CD14-positive monocyte (primary cell): ENCODE measurements at regions not wholly inside any gene's neighbourhood (a gene's known extent, or its start where the extent isn't known, plus 50 kb on each side); places are given as distances from the start of the nearest gene placed in this dataset.

Experiments used
- DNase-seq, 3 donors: peaks; one replicate each; pipeline ENCODE4 v3.0.0-alpha.2; 2011 to 2022
- H2AFZ ChIP-seq: 2 replicates; pipeline ENCODE4 v1.6.0; 2012; ENCODE audit warnings: mild to moderate bottlenecking, low read depth, low read length, inconsistent platforms; ENCODE audit not compliant: insufficient read depth, poor library complexity, severe bottlenecking
- H3K27ac ChIP-seq, 2 donors: 1 replicate in 1 of 2; 2 replicates in 1 of 2; pipeline ENCODE4 v1.5.1; 2012 to 2013; ENCODE audit warnings: low read length in 2 of 2, control low read depth in 1 of 2, inconsistent platforms in 1 of 2, low read depth in 1 of 2, mild to moderate bottlenecking in 1 of 2
- H3K27me3 ChIP-seq, 2 donors: one replicate each; pipeline versions ENCODE4 v1.6.0 to v1.6.1; 2011 to 2013; ENCODE audit warnings: low read length in 2 of 2; ENCODE audit not compliant: control insufficient read depth in 2 of 2, insufficient read depth in 2 of 2
- H3K36me3 ChIP-seq, 2 donors: replicated peaks in 1 of 2; 1 replicate in 1 of 2; 2 replicates in 1 of 2; pipeline versions ENCODE4 v1.5.1 to v1.6.1; 2012 to 2013; ENCODE audit warnings: low read length in 2 of 2, control low read depth in 1 of 2, inconsistent platforms in 1 of 2, mild to moderate bottlenecking in 1 of 2; ENCODE audit not compliant: insufficient read depth in 2 of 2, control insufficient read depth in 1 of 2
- H3K4me1 ChIP-seq, 2 donors: 1 replicate in 1 of 2; 2 replicates in 1 of 2; pipeline versions ENCODE4 v1.5.1 to v1.6.1; 2012 to 2013; ENCODE audit warnings: low read length in 2 of 2, control low read depth in 1 of 2, inconsistent platforms in 1 of 2, mild to moderate bottlenecking in 1 of 2, moderate library complexity in 1 of 2; ENCODE audit not compliant: insufficient read depth in 2 of 2, control insufficient read depth in 1 of 2
- H3K4me2 ChIP-seq: replicated peaks from 2 replicates; pipeline ENCODE3; 2012; ENCODE audit warnings: low read length, moderate library complexity, mild to moderate bottlenecking; ENCODE audit not compliant: poor library complexity, severe bottlenecking; ENCODE audit errors: extremely low read depth
- H3K4me3 ChIP-seq, 3 experiments: fragments of 200-600 bp in 1 of 3; sonication (generic) in 1 of 3; replicated peaks in 1 of 3; 1 replicate in 2 of 3; 2 replicates in 1 of 3; pipeline ENCODE4 v1.5.1; 2011 to 2013; ENCODE audit warnings: low read length in 3 of 3, mild to moderate bottlenecking in 3 of 3, control low read depth in 2 of 3, low read depth in 2 of 3, inconsistent platforms in 1 of 3, moderate library complexity in 1 of 3
- H3K79me2 ChIP-seq: 2 replicates; pipeline ENCODE4 v1.6.0; 2012; ENCODE audit warnings: mild to moderate bottlenecking, control low read depth, inconsistent platforms, low read length, moderate library complexity; ENCODE audit not compliant: insufficient read depth
- H3K9ac ChIP-seq: 2 replicates; pipeline ENCODE4 v1.6.0; 2017; ENCODE audit warnings: low read length, mild to moderate bottlenecking; ENCODE audit not compliant: insufficient read depth, poor library complexity, severe bottlenecking
- H3K9me3 ChIP-seq, 2 donors: replicated peaks in 1 of 2; 1 replicate in 1 of 2; 2 replicates in 1 of 2; pipeline versions ENCODE4 v1.5.1 to v1.6.1; 2012 to 2013; ENCODE audit warnings: low read length in 2 of 2, control low read depth in 1 of 2; ENCODE audit not compliant: control insufficient read depth in 1 of 2, insufficient read depth in 1 of 2
- H4K20me1 ChIP-seq: 2 replicates; pipeline ENCODE4 v1.6.0; 2012; ENCODE audit warnings: mild to moderate bottlenecking, low read length, control low read depth, moderate library complexity; ENCODE audit not compliant: insufficient read depth
- H3K27ac Mint-ChIP-seq, 7 donors: one replicate each; pipeline ENCODE4 v1.8.0; 2020; ENCODE audit warnings: mild to moderate bottlenecking in 7 of 7, mixed read lengths in 7 of 7, moderate library complexity in 6 of 7, inconsistent platforms in 2 of 7
- H3K27me3 Mint-ChIP-seq, 3 donors: one replicate each; pipeline ENCODE4 v1.8.0; 2021 to 2022; ENCODE audit warnings: low read depth in 3 of 3, mild to moderate bottlenecking in 3 of 3, mixed read lengths in 3 of 3, moderate library complexity in 3 of 3, inconsistent platforms in 1 of 3
- H3K36me3 Mint-ChIP-seq, 2 donors: one replicate each; pipeline ENCODE4 v1.8.0; 2020; ENCODE audit warnings: mixed read lengths in 2 of 2, inconsistent platforms in 1 of 2, mild to moderate bottlenecking in 1 of 2
- H3K4me1 Mint-ChIP-seq: one replicate; pipeline ENCODE4 v1.8.0; 2020; ENCODE audit warnings: mild to moderate bottlenecking, mixed read lengths
- H3K4me3 Mint-ChIP-seq, 2 donors: one replicate each; pipeline ENCODE4 v1.8.0; 2020; ENCODE audit warnings: mild to moderate bottlenecking in 2 of 2, mixed read lengths in 2 of 2, moderate library complexity in 1 of 2
- H3K9me3 Mint-ChIP-seq, 7 donors: one replicate each; pipeline ENCODE4 v1.8.0; 2020 to 2022; ENCODE audit warnings: mixed read lengths in 7 of 7, mild to moderate bottlenecking in 6 of 7, moderate library complexity in 6 of 7, inconsistent platforms in 2 of 7
- CTCF ChIP-seq: fragments of 200-600 bp; IDR thresholded peaks from one replicate; pipeline ENCODE4 v1.8.0; 2022; ENCODE audit warnings: antibody characterized with exemption, mild to moderate bottlenecking
- WGBS: methylation state at CpG from one replicate; pipeline ENCODE4 v1.1.5; 2013; ENCODE audit warnings: missing lambda C conversion rate; ENCODE audit not compliant: insufficient coverage; 5-methylcytosine and 5-hydroxymethylcytosine counted together
- intact Hi-C, 2 donors: fragments of 100-400 bp; cut with micrococcal nuclease; formaldehyde crosslinking; loops; one replicate each; pipeline versions ENCODE4 v1.15.0 to v1.15.1; 2023

- H3K27me3 Mint-ChIP-seq, result peaks cover 0 to 6% (median 2%) of the 10 kb centered on the region in 3 donors
- H3K4me3 ChIP-seq, result no peak overlapping the region
- no peaks in the 10 kb centered on the region for H3K9me3 Mint-ChIP-seq
- no peaks in the 10 kb centered on the region for H3K9me3 ChIP-seq
- H3K79me2 ChIP-seq, result no peaks in the 10 kb centered on the region
- no peaks in the 10 kb centered on the region for H3K36me3 ChIP-seq
- H3K36me3 Mint-ChIP-seq, result no peaks in the 10 kb centered on the region
- H3K9ac ChIP-seq, result no peak overlapping the region
- no peaks in the 10 kb centered on the region for H3K4me1 Mint-ChIP-seq
- no peak for DNase-seq
- no peaks in the 10 kb centered on the region for H3K27me3 ChIP-seq
- no peak overlapping the region for H3K27ac ChIP-seq
- H3K4me3 Mint-ChIP-seq, result no peak overlapping the region
- H3K4me1 ChIP-seq, result no peaks in the 10 kb centered on the region
- 94% methylated on average over 3 of the region's 7 CpGs for WGBS
- intact Hi-C loops, result no loop called here
- H3K4me2 ChIP-seq, result no peak overlapping the region
- H3K27ac Mint-ChIP-seq, result no peak overlapping the region
- no peaks in the 10 kb centered on the region for H4K20me1 ChIP-seq
- H2AFZ ChIP-seq, result no peak overlapping the region
- no peak for TF ChIP-seq CTCF
Observed at GRCh38 chr22:48511211-48511610, 1316.5 kb downstream of the BRD1 start.

GRCh38 chr22:48510599-48510998 is 1317.1 kb downstream of the BRD1 start:
- no CpG with 5 or more reads among the region's 2 CpGs for WGBS
- peaks cover 0 to 6% (median 2%) of the 10 kb centered on the region in 3 donors for H3K27me3 Mint-ChIP-seq

More at GRCh38 chr22:48510599-48510998, 1317.1 kb downstream of the BRD1 start:
- Mint-ChIP-seq H3K36me3 (no peaks in the 10 kb centered on the region), H3K27ac (no peak overlapping the region), H3K4me3 (no peak overlapping the region), H3K4me1 (no peaks in the 10 kb centered on the region), H3K9me3 (no peaks in the 10 kb centered on the region)
- Histone ChIP-seq H3K36me3 (no peaks in the 10 kb centered on the region), H3K4me2 (no peak overlapping the region), H3K9me3 (no peaks in the 10 kb centered on the region), H3K27me3 (no peaks in the 10 kb centered on the region), H2AFZ (no peak overlapping the region), H3K9ac (no peak overlapping the region), H3K4me1 (no peaks in the 10 kb centered on the region), H3K27ac (no peak overlapping the region), H3K4me3 (no peak overlapping the region), H4K20me1 (no peaks in the 10 kb centered on the region), H3K79me2 (no peaks in the 10 kb centered on the region)
- TF ChIP-seq CTCF, result no peak
- DNase-seq, result no peak
- intact Hi-C loops, result no loop called here
